GM18507 (cell line): ENCODE measurements at regions not wholly inside any gene's neighbourhood (a gene's known extent, or its start where the extent isn't known, plus 50 kb on each side); places are given as distances from the start of the nearest gene placed in this dataset.

Experiments used
- DNase-seq: peaks from one replicate; pipeline ENCODE4 v3.0.0; 2011; ENCODE audit warnings: low read depth; ENCODE audit not compliant: insufficient read length; ENCODE audit errors: extremely low spot score
- FAIRE-seq: peaks from 2 replicates; lab custom pipeline; 2011; peaks lifted over from hg19 to GRCh38; lab: Jason Lieb, UNC

GRCh38 chr12:28100717-28101116 lies 89.5 kb upstream of the CCDC91 start:
- no peak for DNase-seq
- no peak for FAIRE-seq

- no peak for FAIRE-seq
- DNase-seq = no peak
Measured at GRCh38 chr12:28104316-28104715, 85.9 kb upstream of the CCDC91 start.

DNA sequence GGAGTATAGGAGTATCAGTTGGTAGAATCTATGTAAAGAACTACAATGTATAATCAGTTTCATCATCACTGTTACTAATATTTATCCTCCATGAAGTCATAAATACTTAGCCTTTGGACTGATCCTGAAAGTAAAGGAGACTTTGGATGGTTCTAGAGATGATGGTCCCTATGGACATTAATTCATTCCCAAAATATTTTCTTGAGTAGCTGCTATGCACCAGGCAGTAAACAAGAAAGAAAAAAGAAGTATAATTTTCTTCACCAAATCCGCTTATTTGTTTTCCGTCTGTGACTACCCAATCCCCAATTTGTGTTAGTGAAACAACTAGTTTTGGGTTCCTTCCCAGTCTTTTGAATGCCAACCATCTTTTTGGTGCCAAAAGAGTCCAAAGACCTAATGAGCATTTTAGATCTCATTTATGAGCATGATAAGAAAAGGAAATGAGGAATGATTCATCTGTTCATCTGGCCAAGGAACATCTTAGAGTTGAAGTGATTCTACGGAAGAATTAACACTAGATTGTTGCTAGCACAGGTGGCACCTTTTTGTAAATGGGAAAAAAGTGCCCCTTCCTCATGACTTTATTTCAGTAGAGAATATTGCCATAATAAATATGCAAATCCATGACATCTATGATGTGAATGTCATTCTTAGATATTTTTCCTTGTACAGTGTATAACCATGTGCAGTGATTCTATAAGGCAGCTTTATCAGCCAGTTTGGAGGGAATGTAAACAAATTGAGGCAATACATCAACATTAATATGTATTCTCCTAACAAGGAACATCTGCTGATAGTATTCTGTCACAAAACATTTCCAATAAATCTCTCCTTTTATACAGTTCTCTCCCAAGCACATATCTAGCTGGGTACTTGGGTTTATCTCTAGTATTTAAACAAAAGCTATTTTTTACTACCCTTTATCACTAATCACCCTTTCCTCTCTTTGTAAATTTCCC lies 85.1 kb upstream of the CCDC91 start:
- FAIRE-seq = no peak

DNA sequence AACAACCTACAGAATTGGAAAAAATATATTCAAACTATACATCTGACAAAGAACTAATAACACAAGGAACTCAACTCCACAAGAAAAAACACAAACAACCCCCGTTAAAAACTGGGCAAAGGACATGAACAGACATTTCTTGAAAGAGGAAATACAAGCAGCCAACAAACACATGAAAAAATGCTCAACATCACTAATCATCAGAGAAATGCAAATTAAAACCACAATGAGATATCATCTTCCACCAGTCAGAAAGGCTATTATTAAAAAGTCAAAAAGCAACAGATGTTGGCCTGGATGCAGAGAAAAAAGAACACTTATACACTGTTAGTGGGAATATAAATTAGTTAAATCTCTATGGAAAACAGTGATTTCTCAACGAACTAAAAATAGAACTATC lies 82.6 kb upstream of the CCDC91 start:
- FAIRE-seq (no peak), DNase-seq (no peak)

More for the DNA sequence above, 85.1 kb upstream of the CCDC91 start:
- DNase-seq = no peak

DNA sequence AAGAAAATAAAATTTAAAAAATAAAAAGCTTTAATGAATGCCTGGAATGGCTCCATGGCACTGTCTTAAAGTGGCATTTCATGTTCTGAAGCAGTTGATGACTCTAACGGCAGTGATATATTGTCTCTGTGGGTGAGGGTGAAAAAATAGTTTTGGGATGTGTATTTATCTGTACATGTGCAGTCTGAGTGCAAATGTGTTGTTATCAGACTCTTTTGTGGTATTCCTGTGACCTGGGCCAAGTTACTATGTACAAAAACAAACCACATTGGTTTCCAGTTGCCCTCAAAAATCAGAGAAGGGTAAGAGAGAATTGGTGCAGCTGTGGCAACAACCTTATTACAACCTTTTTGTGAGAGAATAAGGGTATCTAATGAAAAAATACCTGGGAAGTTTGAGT lies 81.7 kb upstream of the CCDC91 start:
- FAIRE-seq = no peak
- DNase-seq = no peak

- no peak for FAIRE-seq
Measured at GRCh38 chr12:28110329-28110728, 79.9 kb upstream of the CCDC91 start.

DNA sequence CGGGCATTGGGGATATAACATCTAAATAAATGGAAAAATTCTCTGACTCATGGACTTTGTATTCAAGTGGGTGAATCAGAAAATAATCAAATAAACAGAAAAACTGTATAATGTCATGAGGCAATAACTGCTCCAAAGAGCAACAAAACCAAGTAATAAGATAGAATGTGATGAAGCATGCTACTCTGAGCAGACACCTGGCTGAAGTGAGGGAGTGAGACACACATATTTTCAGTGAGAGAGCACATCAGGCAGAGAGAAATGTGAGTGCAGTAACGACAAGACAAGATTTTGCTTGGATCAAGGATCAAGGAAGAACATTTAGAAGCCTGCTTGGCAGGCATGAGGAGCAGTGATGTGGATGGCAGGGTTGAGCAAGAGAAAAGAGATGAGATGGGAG lies 75.8 kb upstream of the CCDC91 start:
- FAIRE-seq (no peak), DNase-seq (no peak)

More at GRCh38 chr12:28110329-28110728, 79.9 kb upstream of the CCDC91 start:
- DNase-seq = no peak

DNA sequence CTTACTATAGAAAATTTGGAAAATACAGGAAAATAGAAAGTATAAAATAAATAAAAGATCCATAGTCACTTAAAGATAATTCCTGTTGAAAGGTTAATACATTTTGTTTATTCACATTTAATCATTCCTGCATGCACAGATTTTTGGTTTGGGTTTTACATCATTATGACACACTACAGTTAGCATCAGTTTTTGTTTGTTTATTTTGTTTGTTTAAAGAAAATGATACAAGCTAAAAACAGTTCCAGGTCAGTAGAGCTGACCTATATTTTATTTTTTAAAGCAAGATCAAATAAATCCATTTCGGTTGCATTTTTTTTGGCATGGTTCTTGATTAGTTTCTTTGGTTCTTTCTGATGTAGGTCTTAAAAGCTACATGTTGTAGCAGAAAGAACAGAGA lies 68.8 kb upstream of the CCDC91 start:
- FAIRE-seq (no peak), DNase-seq (no peak)

GRCh38 chr12:28121899-28122655 lies 68.2 kb upstream of the CCDC91 start:
- DNase-seq (no peak), FAIRE-seq (no peak)

DNA sequence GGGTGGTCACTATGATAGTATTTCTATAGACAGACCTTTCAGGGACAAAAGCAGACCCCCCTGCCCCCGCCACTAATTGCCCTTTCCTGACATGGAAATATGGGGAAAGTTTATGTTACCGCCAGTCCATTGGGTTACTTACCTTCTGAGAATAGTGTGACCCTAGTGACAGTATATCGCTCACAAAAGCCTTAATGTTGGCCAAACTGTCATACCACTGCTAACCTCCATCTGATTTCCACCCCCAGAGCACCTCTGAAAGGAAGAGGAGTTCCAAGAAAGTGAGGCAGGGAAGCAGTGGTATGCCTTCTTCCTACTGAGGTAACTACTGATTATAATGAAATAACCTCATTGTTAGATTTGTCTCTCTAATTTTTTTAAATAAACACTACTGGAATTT lies 67.5 kb upstream of the CCDC91 start:
- no peak for FAIRE-seq
- no peak for DNase-seq

GRCh38 chr12:28127455-28127854 lies 62.8 kb upstream of the CCDC91 start:
- DNase-seq (no peak), FAIRE-seq (no peak)

DNA sequence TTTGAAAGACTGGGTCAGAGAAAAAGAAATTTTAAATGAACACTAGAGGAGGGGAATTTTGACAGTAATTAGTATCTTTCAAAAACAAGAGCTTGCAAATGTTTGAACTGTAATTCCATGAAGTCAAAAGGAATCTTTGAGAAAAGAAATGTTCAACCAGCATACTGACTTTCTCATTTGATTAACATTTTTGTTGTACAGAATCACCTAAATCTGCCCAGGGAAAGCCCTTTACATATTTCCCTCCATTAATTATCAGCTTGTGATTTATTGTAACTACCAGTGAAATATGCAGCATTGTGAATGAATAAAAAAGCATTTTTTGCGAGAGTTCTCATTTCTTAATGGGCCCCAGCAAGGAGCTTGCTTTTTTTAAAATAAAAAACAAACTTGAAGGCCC lies 61.2 kb upstream of the CCDC91 start:
- DNase-seq (no peak), FAIRE-seq (no peak)

DNA sequence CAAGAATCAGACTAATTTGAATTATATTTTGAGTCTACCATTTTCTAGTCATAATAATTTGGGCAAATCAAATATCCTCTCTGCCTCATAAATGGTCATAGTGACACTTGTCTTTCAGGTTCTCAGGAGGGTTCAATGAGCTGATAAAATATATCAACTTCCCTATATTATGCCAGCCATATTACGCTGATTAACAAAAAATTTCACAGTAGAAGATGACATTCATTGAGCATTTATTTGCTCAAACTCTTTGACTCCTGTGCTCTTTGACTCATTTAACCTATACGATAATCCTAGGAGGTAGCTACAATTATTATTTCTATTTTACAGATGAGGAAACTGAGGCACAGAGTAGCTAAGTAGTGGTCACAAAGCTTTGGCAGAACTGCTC lies 60.0 kb upstream of the CCDC91 start:
- DNase-seq = no peak
- no peak for FAIRE-seq

- peak; percentile 9 for FAIRE-seq
- DNase-seq = no peak
Measured at GRCh38 chr12:28130625-28131598, 59.3 kb upstream of the CCDC91 start.

GRCh38 chr12:28132398-28132797 lies 57.9 kb upstream of the CCDC91 start:
- FAIRE-seq (no peak), DNase-seq (no peak)

DNA sequence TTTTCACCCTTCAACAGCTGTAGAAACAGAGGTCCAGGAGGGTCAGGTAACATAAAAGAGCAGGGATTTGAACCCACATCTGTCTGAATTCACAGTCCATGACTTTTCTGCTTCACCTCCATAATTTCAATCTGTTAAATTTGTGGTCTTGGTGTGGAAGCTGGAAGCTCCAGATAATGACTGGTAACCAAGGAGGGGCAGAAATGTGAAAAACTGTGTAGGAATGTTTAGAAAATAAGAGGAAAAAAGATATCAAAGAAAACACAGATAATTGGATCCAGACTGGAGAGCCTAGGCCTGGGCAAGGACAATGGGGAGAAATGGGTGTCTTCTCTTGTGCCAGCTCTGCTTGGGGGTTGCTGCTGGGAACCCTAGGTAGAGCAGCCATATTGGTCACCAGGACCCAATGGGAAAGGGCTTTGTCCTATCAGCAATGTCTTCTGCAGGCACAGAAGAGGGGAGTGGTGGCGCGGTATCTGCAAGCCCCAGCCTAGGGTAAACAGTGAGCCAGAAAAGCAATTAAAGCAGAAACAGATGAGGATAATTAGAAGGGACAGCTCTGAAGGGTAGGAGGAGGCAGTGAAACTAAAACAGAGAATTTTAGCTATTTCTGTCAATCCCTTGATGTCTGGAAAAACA lies 54.3 kb upstream of the CCDC91 start:
- no peak for FAIRE-seq

DNA sequence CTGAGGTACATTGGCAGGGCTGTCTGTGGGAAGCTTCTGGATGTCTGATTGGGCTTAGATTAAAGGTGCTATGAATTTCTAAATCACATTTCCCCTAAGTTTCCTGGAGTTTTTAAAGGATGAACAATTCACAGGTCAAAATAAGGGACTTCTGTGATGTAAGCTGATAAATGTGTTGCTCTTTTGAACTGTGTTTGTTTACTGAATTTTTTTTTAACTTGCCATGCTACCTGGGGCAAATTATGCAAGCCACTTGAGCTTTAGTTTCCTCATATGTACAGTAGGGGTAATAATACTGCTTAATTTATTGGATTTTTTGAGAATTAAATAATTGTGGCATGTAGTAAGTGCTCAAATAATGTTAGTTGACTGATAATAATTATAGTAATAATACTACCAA lies 52.8 kb upstream of the CCDC91 start:
- DNase-seq (no peak), FAIRE-seq (no peak)

More for the DNA sequence above, 54.3 kb upstream of the CCDC91 start:
- no peak for DNase-seq

- no peak for FAIRE-seq
- DNase-seq = no peak
Measured at GRCh38 chr12:28140404-28140803, 49.9 kb upstream of the CCDC91 start.
